Neural cell (in vitro differentiated cells): ENCODE measurements at regions not wholly inside any gene's neighbourhood (a gene's known extent, or its start where the extent isn't known, plus 50 kb on each side); places are given as distances from the start of the nearest gene placed in this dataset.

Experiments used
- H2AFZ ChIP-seq: fragments of 200-600, 300-800 bp; sonication (generic), shearing (Covaris generic); 2 replicates; pipeline ENCODE4 v1.6.0; 2014; ENCODE audit warnings: low read depth, mild to moderate bottlenecking, antibody characterized with exemption, low read length, moderate library complexity
- H3F3A ChIP-seq: fragments of 200-600 bp; shearing (Covaris generic); 2 replicates; pipeline ENCODE4 v1.6.1; 2016; ENCODE audit warnings: mild to moderate bottlenecking, moderate library complexity, mixed read lengths, antibody characterized with exemption, low read length; ENCODE audit not compliant: insufficient read depth, poor library complexity, severe bottlenecking
- H3K27ac ChIP-seq: fragments of 200-600, 300-800 bp; sonication (generic), shearing (Covaris generic); 2 replicates; pipeline ENCODE4 v1.5.1; 2014; ENCODE audit warnings: mild to moderate bottlenecking, low read length, moderate library complexity
- H3K27me3 ChIP-seq: fragments of 300-800, 200-600 bp; sonication (generic), shearing (Covaris generic); 2 replicates; pipeline ENCODE4 v1.6.0; 2014; ENCODE audit warnings: mild to moderate bottlenecking, low read depth, low read length, moderate library complexity; ENCODE audit not compliant: insufficient read depth
- H3K36me3 ChIP-seq: fragments of 300-800, 200-600 bp; sonication (generic), shearing (Covaris generic); 2 replicates; pipeline ENCODE4 v1.5.1; 2014; ENCODE audit warnings: mild to moderate bottlenecking, antibody characterized with exemption, low read length, moderate library complexity; ENCODE audit not compliant: insufficient read depth
- H3K4me2 ChIP-seq: fragments of 300-800, 200-600 bp; sonication (generic), shearing (Covaris generic); 2 replicates; pipeline ENCODE4 v1.6.0; 2014; ENCODE audit warnings: mild to moderate bottlenecking, low read length
- H3K4me3 ChIP-seq: fragments of 300-800, 200-600 bp; sonication (generic), shearing (Covaris generic); 2 replicates; pipeline ENCODE4 v1.5.1; 2014; ENCODE audit warnings: mild to moderate bottlenecking, low read length, moderate library complexity
- H3K79me2 ChIP-seq: fragments of 200-600 bp; shearing (Covaris generic); replicated peaks from 2 replicates; pipeline ENCODE4 v1.6.0; 2014; ENCODE audit warnings: mild to moderate bottlenecking, low read length, moderate library complexity; ENCODE audit not compliant: insufficient read depth
- H3K9ac ChIP-seq: fragments of 300-800, 200-600 bp; sonication (generic), shearing (Covaris generic); 2 replicates; pipeline ENCODE4 v1.6.1; 2016; ENCODE audit warnings: mild to moderate bottlenecking, low read length, mixed read lengths
- H3K9me2 ChIP-seq: fragments of 200-600 bp; shearing (Covaris generic); 2 replicates; pipeline ENCODE4 v1.6.1; 2016; ENCODE audit warnings: mild to moderate bottlenecking, low read length, mixed read lengths; ENCODE audit not compliant: insufficient read depth
- H3K9me3 ChIP-seq: fragments of 200-600, 300-800 bp; sonication (generic), shearing (Covaris generic); 2 replicates; pipeline ENCODE4 v1.6.1; 2016; ENCODE audit warnings: mild to moderate bottlenecking, mixed run types, low read length, moderate library complexity, mixed read lengths
- H4K20me1 ChIP-seq: fragments of 200-600 bp; shearing (Covaris generic); 2 replicates; pipeline ENCODE4 v1.6.1; 2016; ENCODE audit warnings: mild to moderate bottlenecking, mixed run types; ENCODE audit not compliant: insufficient read depth
- EP300 ChIP-seq: fragments of 450-650 bp; conservative IDR thresholded peaks from 2 replicates; pipeline ENCODE4 v1.6.1; 2014; ENCODE audit warnings: antibody characterized with exemption, mild to moderate bottlenecking, moderate library complexity; ENCODE audit not compliant: poor library complexity, severe bottlenecking
- EZH2 ChIP-seq: fragments of 200-600, 300-800 bp; shearing (Covaris generic), sonication (generic); IDR thresholded peaks from 2 replicates; pipeline ENCODE4 v1.6.1; 2014; ENCODE audit warnings: antibody characterized with exemption, low read length, borderline replicate concordance, mild to moderate bottlenecking; ENCODE audit not compliant: insufficient read depth, poor library complexity, severe bottlenecking
- MXI1 ChIP-seq: fragments of 450-650 bp; conservative IDR thresholded peaks from 2 replicates; pipeline ENCODE4 v1.6.1; 2014; ENCODE audit warnings: antibody characterized with exemption, mild to moderate bottlenecking; ENCODE audit not compliant: poor library complexity, severe bottlenecking
- POLR2AphosphoS5 ChIP-seq: IDR thresholded peaks from 2 replicates; pipeline ENCODE4 v1.6.1; 2012
- RAD21 ChIP-seq: fragments of 450-650 bp; conservative IDR thresholded peaks from 2 replicates; pipeline ENCODE4 v1.6.1; 2014; ENCODE audit warnings: antibody characterized with exemption, mild to moderate bottlenecking, moderate library complexity
- SMC3 ChIP-seq: fragments of 450-650 bp; conservative IDR thresholded peaks from 2 replicates; pipeline ENCODE4 v1.6.1; 2014; ENCODE audit warnings: antibody characterized with exemption, mild to moderate bottlenecking, moderate library complexity; ENCODE audit not compliant: poor library complexity
- TAF1 ChIP-seq: IDR thresholded peaks from 2 replicates; pipeline ENCODE4 v1.6.1; 2012; ENCODE audit warnings: low read depth
- TF ChIP-seq, protein P1 (sequence below): IDR thresholded peaks from 2 replicates; pipeline ENCODE4 v1.6.1; 2012; ENCODE audit warnings: borderline replicate concordance
- TF ChIP-seq, protein P2 (sequence below): fragments of 450-650 bp; IDR thresholded peaks from 2 replicates; pipeline ENCODE4 v1.5.1; 2014; ENCODE audit warnings: antibody characterized with exemption, mild to moderate bottlenecking, moderate library complexity; ENCODE audit not compliant: poor library complexity, severe bottlenecking

DNA sequence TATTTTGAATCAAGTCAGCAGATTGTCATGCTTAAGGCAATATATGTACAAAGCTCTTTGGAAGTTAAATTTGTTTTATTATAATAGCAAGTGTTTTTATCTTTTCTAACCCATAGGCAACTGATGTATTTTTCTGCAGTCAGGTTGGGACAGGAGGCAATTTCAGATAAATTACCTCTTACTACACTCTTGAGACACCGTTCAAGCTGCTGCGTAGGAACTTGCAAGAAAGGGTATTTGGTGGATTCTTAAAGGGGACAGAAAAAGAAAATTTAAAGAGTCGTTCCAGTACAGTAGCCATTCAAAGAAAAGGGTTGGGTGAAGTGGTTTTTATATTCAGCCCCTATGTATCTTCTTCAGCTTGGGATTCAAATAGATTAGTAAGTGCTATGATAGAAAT lies 112.4 kb upstream of the APC start:
- no peak for TF ChIP-seq RAD21
- TF ChIP-seq EP300, result no peak
- TF ChIP-seq, protein P1, sequence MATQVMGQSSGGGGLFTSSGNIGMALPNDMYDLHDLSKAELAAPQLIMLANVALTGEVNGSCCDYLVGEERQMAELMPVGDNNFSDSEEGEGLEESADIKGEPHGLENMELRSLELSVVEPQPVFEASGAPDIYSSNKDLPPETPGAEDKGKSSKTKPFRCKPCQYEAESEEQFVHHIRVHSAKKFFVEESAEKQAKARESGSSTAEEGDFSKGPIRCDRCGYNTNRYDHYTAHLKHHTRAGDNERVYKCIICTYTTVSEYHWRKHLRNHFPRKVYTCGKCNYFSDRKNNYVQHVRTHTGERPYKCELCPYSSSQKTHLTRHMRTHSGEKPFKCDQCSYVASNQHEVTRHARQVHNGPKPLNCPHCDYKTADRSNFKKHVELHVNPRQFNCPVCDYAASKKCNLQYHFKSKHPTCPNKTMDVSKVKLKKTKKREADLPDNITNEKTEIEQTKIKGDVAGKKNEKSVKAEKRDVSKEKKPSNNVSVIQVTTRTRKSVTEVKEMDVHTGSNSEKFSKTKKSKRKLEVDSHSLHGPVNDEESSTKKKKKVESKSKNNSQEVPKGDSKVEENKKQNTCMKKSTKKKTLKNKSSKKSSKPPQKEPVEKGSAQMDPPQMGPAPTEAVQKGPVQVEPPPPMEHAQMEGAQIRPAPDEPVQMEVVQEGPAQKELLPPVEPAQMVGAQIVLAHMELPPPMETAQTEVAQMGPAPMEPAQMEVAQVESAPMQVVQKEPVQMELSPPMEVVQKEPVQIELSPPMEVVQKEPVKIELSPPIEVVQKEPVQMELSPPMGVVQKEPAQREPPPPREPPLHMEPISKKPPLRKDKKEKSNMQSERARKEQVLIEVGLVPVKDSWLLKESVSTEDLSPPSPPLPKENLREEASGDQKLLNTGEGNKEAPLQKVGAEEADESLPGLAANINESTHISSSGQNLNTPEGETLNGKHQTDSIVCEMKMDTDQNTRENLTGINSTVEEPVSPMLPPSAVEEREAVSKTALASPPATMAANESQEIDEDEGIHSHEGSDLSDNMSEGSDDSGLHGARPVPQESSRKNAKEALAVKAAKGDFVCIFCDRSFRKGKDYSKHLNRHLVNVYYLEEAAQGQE, result no peak
- TF ChIP-seq, protein P2, sequence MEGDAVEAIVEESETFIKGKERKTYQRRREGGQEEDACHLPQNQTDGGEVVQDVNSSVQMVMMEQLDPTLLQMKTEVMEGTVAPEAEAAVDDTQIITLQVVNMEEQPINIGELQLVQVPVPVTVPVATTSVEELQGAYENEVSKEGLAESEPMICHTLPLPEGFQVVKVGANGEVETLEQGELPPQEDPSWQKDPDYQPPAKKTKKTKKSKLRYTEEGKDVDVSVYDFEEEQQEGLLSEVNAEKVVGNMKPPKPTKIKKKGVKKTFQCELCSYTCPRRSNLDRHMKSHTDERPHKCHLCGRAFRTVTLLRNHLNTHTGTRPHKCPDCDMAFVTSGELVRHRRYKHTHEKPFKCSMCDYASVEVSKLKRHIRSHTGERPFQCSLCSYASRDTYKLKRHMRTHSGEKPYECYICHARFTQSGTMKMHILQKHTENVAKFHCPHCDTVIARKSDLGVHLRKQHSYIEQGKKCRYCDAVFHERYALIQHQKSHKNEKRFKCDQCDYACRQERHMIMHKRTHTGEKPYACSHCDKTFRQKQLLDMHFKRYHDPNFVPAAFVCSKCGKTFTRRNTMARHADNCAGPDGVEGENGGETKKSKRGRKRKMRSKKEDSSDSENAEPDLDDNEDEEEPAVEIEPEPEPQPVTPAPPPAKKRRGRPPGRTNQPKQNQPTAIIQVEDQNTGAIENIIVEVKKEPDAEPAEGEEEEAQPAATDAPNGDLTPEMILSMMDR, result no peak
- TF ChIP-seq EZH2, result no peak
- TF ChIP-seq TAF1, result no peak
- no peak for TF ChIP-seq SMC3
- no peak for TF ChIP-seq MXI1
- no peak for TF ChIP-seq POLR2AphosphoS5
- no peaks in the 10 kb centered on the region for H3K9me3 ChIP-seq
- peak overlapping the region; percentile 95 for H3K27ac ChIP-seq
- peak overlapping the region; percentile 69 for H3K9ac ChIP-seq
- H3K27me3 ChIP-seq, result no peaks in the 10 kb centered on the region
- peak overlapping the region; percentile 54 for H3K4me3 ChIP-seq
- H3K4me2 ChIP-seq, result peak overlapping the region; percentile 37
- no peaks in the 10 kb centered on the region for H3K36me3 ChIP-seq
- no peaks in the 10 kb centered on the region for H3K79me2 ChIP-seq
- H3K9me2 ChIP-seq, result no peaks in the 10 kb centered on the region
- H4K20me1 ChIP-seq, result no peaks in the 10 kb centered on the region
- H2AFZ ChIP-seq, result no peak overlapping the region
- peaks cover 11% of the 10 kb centered on the region for H3F3A ChIP-seq

DNA sequence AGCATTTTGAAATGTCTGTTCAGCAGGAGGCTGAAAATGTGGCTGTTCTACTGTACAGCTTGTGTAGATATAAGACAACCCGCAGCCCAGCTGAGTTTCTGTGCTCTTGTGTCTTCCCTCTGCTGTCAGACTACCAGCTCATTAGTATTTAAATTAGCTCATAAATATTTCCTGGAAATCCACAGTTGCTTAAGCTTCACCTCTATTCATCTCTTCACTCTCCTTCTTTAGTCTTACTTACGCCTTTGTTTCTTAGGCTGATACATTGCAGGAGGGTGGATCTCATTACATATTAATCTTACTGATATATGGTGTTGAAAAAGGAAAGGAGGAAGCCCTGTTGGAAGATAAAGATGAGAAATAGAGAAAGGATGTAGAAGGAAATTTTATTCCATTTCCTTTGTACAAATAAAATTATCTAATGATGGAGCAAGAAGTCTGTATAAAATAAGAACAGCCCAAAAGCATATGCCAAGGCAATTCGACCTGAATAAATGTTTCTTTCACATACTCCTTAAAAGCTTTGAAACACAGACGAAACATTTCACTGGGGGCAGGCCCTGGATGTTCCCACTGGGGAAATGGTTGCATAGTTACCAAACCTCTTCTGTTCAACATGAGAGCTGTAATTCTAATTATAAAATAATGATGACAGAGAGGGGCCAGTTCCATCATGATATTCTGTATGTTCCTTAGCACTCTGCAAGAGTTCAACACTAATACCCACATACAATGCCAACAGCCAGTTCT lies 111.8 kb upstream of the APC start:
- Histone ChIP-seq H3K79me2 (no peaks in the 10 kb centered on the region), H3K9me3 (no peaks in the 10 kb centered on the region), H3K4me3 (peak overlapping the region; percentile 54), H3K27me3 (no peaks in the 10 kb centered on the region), H4K20me1 (no peaks in the 10 kb centered on the region), H3F3A (peaks cover 11% of the 10 kb centered on the region), H3K9ac (peak overlapping the region; percentile 69), H3K9me2 (no peaks in the 10 kb centered on the region), H3K36me3 (no peaks in the 10 kb centered on the region), H2AFZ (peak overlapping the region; percentile 46), H3K27ac (peak overlapping the region; percentile 95), H3K4me2 (peak overlapping the region; percentile 37)
- TF ChIP-seq TAF1 (peak; percentile 62), MXI1 (no peak), SMC3 (peak; percentile 29), EZH2 (no peak), POLR2AphosphoS5 (peak; percentile 60)
- TF ChIP-seq, protein P1, result peak; percentile 47
